H1 (cell line): ENCODE measurements at regions not wholly inside any gene's neighbourhood (a gene's known extent, or its start where the extent isn't known, plus 50 kb on each side); places are given as distances from the start of the nearest gene placed in this dataset.

Experiments
- CTCF ChIP-seq, 3 experiments: IDR thresholded peaks; 1 replicate in 2 of 3; 2 replicates in 1 of 3; pipeline versions ENCODE4 v1.5.1 to v1.6.1; 2011; ENCODE audit warnings: low read length in 3 of 3, mild to moderate bottlenecking in 3 of 3, inconsistent platforms in 2 of 3, low read depth in 1 of 3, moderate library complexity in 1 of 3; ENCODE audit not compliant: insufficient read depth in 1 of 3; ENCODE audit errors: control extremely low read depth in 1 of 3
- FOSL1 ChIP-seq: IDR thresholded peaks from 2 replicates; pipeline ENCODE4 v1.6.1; 2011; ENCODE audit warnings: mild to moderate bottlenecking, low read depth, low read length, moderate library complexity; ENCODE audit not compliant: insufficient read depth
- RBBP5 ChIP-seq: IDR thresholded peaks from 2 replicates; pipeline ENCODE4 v1.7.1; 2012; ENCODE audit warnings: low read depth, mild to moderate bottlenecking, inconsistent platforms, low read length, moderate library complexity, borderline replicate concordance
- YY1 ChIP-seq: IDR thresholded peaks from 2 replicates; pipeline ENCODE4 v1.6.1; 2011; ENCODE audit warnings: low read depth, mild to moderate bottlenecking, low read length

GRCh38 chr17:79360196-79360595 lies 250.7 kb downstream of the RBFOX3 start (continued):
- no peak for TF ChIP-seq CTCF (IDR thresholded peaks at IDR 0.05; ENCODE audit: control extremely low read depth in 1 of 3, insufficient read depth in 1 of 3, low read depth in 1 of 3, low read length in 3 of 3)
- no peak for TF ChIP-seq RBBP5
- TF ChIP-seq YY1, result no peak
- no peak for TF ChIP-seq FOSL1
- TF ChIP-seq, all 59 proteins: peak for 0
